ENCODE measurements at regions not wholly inside any gene's neighbourhood (a gene's known extent, or its start where the extent isn't known, plus 50 kb on each side); places are given as distances from the start of the nearest gene placed in this dataset.

DNA sequence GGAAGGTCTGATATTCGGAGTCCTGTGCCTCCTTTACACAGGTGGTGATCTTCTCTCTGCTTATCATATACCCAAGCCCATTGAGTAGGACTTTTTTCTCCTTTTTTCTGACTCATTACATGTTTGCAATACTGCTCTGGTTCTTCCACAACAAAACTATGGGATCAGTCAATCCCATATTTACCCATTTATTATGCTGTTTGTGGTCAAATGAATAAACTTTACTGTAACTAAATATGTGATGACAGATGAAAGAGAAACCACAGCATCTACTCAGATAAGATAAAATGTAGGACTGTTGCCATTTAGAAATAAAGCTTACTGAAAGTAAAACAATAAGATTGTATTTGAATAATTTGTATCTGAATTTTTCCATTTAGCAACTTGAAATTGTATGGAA lies 958.7 kb upstream of the FAT3 start:
- DNase-seq (ENCODE audit: low read depth in 2 of 2) = peak in 1 of 2 donors; percentile 1
- H3K4me3 ChIP-seq (replicated peaks in 1 of 2; ENCODE audit: low read depth in 2 of 2, low read length in 2 of 2) = no peak overlapping the region
- TF ChIP-seq, protein P1, sequence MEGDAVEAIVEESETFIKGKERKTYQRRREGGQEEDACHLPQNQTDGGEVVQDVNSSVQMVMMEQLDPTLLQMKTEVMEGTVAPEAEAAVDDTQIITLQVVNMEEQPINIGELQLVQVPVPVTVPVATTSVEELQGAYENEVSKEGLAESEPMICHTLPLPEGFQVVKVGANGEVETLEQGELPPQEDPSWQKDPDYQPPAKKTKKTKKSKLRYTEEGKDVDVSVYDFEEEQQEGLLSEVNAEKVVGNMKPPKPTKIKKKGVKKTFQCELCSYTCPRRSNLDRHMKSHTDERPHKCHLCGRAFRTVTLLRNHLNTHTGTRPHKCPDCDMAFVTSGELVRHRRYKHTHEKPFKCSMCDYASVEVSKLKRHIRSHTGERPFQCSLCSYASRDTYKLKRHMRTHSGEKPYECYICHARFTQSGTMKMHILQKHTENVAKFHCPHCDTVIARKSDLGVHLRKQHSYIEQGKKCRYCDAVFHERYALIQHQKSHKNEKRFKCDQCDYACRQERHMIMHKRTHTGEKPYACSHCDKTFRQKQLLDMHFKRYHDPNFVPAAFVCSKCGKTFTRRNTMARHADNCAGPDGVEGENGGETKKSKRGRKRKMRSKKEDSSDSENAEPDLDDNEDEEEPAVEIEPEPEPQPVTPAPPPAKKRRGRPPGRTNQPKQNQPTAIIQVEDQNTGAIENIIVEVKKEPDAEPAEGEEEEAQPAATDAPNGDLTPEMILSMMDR (IDR thresholded peaks at IDR 0.05; ENCODE audit: low read depth, low read length) = no peak

DNA sequence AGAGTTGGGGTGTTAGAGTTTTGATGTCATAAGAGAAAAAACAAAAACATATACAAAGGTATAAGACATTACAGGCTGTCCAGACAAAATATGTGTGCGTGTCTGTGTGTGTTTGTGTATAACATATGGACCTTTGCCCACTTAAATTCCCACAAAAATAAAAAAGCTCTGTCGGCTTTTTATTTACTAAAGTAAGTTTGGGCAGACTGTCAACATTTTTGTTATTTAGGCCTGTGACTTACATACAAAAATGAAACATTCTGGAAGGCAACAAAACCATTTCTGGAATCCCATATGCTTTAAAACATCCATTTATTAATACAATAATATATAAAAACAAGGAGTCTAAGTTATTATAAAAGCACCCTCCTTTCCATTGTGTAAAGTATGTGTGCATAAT lies 960.1 kb upstream of the FAT3 start:
- TF ChIP-seq, protein P1 (IDR thresholded peaks at IDR 0.05; ENCODE audit: low read depth, low read length) = no peak
- no peak for DNase-seq (ENCODE audit: low read depth in 2 of 2)
- no peak overlapping the region for H3K4me3 ChIP-seq (replicated peaks in 1 of 2; ENCODE audit: low read depth in 2 of 2, low read length in 2 of 2)

DNA sequence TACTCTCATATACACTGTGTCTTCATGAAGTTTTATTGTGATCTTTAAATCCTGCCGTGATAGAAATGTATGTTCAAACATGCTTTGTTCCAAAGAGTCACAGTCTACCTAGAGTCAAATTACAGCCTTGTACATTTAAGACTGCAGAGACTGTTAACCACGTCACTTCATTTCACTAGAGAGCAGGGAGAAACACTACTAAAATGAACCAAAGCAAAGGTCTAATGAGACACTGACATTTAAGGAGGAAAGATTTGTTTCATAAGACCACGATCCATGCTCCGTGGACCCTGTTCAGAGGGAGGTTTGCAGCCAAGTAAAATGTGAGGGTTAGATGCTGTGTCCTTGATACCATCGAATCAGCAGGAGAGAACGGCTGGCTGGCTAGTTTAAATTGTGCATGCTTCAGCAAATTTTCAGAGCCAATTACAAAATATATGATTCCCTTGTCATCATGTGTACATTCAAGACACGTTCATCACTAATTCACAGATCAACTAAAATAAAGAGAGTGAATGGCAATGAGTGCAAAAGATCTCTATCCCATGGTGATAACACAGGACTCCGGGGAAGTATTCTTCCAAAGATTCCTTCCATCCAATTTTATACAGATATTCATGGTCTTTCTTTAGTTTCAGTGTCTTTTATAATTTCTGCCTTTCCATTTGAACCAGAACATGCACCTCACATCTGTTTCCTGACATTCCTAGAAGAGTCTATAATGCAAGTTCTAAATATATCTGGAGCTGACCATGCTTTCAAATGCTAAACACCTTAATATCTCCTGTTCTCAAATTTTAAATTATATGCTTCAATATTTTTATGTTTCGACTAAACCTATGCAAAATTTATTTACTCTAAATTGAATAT lies 960.9 kb upstream of the FAT3 start:
- H3K4me3 ChIP-seq (replicated peaks in 1 of 2; ENCODE audit: low read depth in 2 of 2, low read length in 2 of 2) = no peak overlapping the region
- TF ChIP-seq, protein P1 (IDR thresholded peaks at IDR 0.05; ENCODE audit: low read depth, low read length) = no peak

DNA sequence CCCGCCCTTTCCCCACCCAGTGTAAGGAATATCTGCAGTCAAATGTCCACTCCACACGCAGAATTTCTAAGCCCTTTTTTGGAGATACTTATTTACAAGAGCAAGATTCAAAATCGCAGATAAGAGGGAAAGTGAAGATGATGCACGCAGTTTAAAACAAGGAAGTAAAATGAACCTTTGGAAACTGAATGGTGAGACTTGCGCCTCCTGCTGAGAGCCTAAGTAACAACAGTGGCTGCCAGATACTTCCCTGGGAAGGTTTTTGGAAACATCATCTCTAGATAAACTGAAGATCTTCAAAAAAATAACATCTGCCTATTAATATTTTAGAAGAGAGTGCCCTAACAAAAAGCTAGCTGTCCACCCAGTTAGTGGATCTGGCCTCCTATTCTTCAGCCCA lies 963.1 kb upstream of the FAT3 start:
- no peak for DNase-seq (ENCODE audit: low read depth in 2 of 2)
- H3K4me3 ChIP-seq (replicated peaks in 1 of 2; ENCODE audit: low read depth in 2 of 2, low read length in 2 of 2) = no peak overlapping the region
- TF ChIP-seq, protein P1 (IDR thresholded peaks at IDR 0.05; ENCODE audit: low read depth, low read length) = peak; percentile 9

More for the DNA sequence above, 960.9 kb upstream of the FAT3 start:
- DNase-seq (ENCODE audit: low read depth in 2 of 2) = no peak

DNA sequence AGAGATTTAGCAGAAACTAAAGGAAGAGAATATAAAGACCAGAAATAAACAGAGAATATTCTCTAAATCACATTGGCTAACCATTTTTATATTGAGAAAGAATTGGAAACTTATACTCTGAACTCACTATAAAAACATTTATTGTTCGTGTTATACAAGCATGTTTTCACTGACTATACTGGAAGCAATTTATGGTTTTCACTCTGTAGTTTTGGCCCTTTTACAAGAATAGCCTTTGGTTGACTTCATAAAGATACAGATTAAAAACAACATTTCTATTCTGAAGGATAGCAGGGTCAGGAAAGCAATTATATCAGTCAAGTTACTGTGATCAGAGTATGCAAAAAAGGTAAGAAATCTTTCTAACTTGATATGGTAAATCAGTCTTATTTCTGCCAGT lies 965.7 kb upstream of the FAT3 start:
- TF ChIP-seq, protein P1 (IDR thresholded peaks at IDR 0.05; ENCODE audit: low read depth, low read length) = no peak
- no peak overlapping the region for H3K4me3 ChIP-seq (replicated peaks in 1 of 2; ENCODE audit: low read depth in 2 of 2, low read length in 2 of 2)
- DNase-seq (ENCODE audit: low read depth in 2 of 2) = peak in 1 of 2 donors; percentile 17

DNA sequence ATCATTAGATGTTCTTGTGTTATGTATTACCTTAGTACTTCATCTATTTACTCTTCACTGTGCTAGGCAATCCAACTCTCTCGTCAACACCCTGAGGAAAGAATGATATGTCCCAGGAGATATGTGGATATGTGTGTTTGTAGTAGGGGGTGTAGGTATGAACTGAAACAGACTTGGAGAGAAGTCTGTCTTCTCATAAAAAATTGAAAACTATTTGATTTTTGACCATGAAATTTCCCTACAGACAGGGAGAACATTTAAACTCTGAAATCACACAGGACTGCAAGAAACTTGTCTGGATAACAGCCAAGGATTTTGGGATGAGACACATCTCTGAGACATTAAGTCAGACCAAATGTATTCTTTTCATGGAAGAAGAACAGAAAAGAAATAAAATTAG lies 967.0 kb upstream of the FAT3 start:
- DNase-seq (ENCODE audit: low read depth in 2 of 2) = peak in 1 of 2 donors; percentile 53
- TF ChIP-seq, protein P1 (IDR thresholded peaks at IDR 0.05; ENCODE audit: low read depth, low read length) = no peak
- no peak overlapping the region for H3K4me3 ChIP-seq (replicated peaks in 1 of 2; ENCODE audit: low read depth in 2 of 2, low read length in 2 of 2)

Data from cardiac fibroblast (primary cell).